VCaP (cell line): ENCODE measurements at regions not wholly inside any gene's neighbourhood (a gene's known extent, or its start where the extent isn't known, plus 50 kb on each side); places are given as distances from the start of the nearest gene placed in this dataset.

Experiments
- H3K27ac ChIP-seq: fragments of 450-650 bp; 2 replicates; pipeline ENCODE4 v1.5.1; 2017
- TF ChIP-seq, protein P1 (sequence below): fragments of 450-650 bp; conservative IDR thresholded peaks from 2 replicates; pipeline ENCODE4 v1.5.1; 2017; ENCODE audit warnings: mild to moderate bottlenecking, moderate library complexity

DNA sequence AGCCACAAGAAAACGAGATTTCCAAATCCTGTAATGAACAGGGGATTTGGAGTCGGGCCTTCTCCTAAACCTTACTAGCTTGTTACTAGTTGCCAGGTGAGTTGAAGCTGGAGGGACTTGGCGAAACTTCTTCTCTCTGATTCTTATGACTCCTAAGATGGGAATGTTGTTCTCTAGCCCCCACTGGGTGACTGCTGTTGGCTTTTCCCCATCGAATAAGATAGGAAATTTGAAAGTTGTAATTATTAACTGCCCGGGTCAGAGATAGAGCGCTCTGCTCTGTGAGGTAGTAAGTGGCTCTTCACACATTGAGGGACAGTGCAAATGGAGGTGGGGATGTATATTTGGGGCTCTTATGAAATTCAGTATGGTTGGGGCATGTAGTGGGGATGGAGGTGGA lies 111.2 kb upstream of the MBNL2 start:
- TF ChIP-seq, protein P1, sequence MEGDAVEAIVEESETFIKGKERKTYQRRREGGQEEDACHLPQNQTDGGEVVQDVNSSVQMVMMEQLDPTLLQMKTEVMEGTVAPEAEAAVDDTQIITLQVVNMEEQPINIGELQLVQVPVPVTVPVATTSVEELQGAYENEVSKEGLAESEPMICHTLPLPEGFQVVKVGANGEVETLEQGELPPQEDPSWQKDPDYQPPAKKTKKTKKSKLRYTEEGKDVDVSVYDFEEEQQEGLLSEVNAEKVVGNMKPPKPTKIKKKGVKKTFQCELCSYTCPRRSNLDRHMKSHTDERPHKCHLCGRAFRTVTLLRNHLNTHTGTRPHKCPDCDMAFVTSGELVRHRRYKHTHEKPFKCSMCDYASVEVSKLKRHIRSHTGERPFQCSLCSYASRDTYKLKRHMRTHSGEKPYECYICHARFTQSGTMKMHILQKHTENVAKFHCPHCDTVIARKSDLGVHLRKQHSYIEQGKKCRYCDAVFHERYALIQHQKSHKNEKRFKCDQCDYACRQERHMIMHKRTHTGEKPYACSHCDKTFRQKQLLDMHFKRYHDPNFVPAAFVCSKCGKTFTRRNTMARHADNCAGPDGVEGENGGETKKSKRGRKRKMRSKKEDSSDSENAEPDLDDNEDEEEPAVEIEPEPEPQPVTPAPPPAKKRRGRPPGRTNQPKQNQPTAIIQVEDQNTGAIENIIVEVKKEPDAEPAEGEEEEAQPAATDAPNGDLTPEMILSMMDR: no peak
- no peak overlapping the region for H3K27ac ChIP-seq

DNA sequence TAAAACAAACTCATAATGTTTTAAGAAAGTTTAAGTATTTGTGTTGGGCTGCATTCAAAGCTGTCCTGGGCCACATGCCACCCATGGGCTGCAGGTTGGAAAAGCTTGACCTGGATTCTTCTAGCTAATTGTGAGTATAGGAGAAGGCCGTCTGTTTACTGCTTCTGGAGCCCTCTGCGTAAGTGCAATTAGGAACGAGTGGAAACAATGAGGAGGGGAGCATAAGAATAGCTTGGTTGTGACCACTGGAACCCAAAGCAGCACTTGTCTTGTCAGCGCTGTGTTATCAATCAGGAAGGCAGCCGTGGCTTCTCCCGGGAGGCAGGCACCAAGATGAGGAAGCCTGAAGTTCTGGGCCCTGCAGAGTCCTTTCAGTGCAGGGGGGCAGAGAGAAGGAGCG lies 110.4 kb upstream of the MBNL2 start:
- no peak overlapping the region for H3K27ac ChIP-seq
- TF ChIP-seq, protein P1: no peak

DNA sequence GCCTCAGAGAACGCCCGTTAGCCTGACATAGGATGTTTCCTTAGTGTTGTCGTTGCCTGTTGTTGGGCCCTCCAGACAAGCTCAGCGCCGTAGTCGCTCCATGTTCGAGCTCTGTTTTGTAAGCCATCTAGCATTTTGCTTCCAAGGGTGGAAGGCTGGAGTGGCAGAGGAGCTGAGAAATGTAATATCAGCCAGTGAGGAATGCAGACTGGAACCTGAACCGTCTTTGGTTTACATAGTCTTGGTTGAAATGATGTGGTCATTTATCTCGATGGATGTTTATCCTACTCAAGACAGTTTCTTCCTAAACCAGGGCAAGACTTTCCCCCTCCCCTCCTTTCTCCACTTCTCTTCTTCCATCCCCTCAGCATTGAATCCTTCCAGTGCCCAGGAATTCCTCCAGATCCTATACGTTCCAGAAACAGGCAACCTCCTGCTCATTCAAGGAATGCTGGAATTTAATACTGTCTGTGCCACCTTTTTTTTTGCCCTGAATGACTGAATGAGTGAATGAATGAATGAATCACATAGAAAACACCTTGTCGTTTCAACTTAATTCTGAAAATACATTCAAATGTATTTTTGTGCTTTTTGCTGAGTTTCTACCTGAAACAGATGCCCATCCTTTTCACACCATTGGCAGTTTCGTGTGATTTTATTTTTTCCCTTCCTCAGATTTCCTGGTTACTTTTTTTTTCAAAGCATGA lies 109.5 kb upstream of the MBNL2 start:
- TF ChIP-seq, protein P1: no peak

DNA sequence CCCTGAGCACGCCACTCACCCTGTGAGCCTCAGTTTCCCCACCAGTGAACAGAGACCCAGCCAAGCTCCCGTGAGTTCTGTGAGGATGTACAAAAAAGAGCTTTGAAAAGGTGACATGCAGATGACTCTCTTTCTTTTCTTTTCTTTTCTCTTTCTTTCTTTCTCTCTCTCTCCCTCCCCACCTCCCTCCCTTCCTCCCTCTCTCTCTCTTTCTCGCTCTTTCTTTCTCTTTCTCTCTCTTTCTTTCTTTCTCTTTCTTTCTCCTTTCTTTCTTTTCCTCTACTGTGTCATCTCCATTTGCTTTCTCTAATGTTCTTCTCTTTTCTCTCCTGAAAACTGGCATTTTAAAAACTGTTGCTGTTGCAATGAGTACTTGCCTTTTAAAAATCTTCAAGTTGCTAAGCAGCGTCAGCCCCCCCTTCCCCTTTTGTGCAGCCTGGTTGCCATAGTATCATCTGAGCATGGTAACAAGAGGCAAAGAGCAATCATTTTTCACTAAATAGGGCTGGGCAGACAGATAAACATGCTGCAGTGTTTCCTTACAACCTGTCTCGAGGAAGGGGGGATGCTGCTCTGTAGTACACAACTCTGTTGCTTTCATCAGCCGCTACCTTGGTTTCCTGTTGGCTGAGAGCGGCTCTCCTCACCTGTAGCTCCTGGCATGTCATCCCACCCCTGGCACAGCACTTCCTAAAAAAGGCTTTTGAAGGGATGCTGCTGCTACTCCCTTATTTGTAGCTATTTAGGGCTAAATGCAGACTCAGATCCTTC lies 108.7 kb upstream of the MBNL2 start:
- H3K27ac ChIP-seq: no peak overlapping the region
- TF ChIP-seq, protein P1: no peak

More for the DNA sequence above, 109.5 kb upstream of the MBNL2 start:
- H3K27ac ChIP-seq: no peak overlapping the region

DNA sequence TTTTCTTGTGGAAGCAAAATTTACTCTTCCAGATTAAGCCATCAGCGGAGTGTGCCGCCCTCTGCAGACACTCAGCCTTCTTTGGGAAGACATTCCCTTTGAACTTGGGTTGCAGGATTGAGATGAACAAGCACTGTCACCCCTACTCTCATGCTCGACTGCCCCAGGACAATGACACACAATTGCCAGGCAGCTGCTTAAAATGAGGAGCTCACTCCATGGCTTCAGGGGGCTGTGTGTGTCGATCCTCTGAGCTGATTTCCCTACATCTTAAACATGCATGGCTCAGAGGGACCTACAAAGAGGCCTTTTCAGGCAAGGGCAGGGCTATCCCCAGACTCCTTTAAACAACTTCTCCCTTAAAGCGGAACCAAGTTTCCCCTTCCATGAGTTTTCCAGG lies 107.5 kb upstream of the MBNL2 start:
- no peak overlapping the region for H3K27ac ChIP-seq
- TF ChIP-seq, protein P1: no peak

DNA sequence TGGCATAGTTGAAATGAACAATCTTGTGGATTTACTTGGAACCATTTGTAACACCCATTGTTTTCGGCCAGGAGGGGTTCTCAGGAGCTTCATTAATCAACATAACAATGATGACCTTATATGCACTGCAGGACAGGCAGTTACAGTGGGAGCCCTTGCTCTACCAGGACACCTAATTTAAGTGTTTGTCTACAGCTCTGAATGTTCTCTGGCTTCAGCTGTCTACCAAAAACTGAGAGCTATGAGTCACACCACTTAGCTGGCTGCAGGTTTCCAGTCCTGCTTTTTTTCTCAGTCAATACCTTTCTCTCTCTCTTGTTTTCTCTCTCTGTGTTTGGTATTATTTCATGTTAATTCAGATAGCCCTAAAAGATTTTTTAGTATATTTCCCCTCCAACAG lies 105.4 kb upstream of the MBNL2 start:
- TF ChIP-seq, protein P1: no peak
- H3K27ac ChIP-seq: no peak overlapping the region

DNA sequence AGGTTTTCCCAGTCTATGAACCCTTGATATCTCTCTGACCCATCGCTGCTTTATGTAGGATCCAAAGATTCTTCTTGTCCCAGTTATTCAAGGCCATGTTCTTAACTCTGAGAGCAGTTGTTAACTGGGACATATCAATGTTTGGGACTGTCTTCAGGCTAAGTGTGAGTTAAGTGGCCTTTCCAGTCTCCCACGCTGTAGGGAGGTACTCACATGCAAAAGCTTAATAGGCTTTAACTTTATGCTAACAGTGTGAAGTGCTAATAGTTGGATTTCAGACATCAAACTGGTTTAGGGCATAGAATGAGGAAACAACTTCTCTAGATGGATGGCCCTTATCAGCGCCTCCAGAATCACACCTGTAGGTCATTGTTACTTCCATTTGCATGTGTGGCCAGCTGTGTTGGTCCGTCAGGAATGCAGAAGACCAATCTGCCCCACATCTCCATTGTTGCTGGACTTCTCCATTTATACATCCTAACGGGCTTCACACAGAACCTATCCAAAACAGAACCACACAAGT lies 104.7 kb upstream of the MBNL2 start:
- TF ChIP-seq, protein P1: no peak
- no peak overlapping the region for H3K27ac ChIP-seq
